Mesenchymal stem cell (in vitro differentiated cells and primary cell): ENCODE measurements at regions not wholly inside any gene's neighbourhood (a gene's known extent, or its start where the extent isn't known, plus 50 kb on each side); places are given as distances from the start of the nearest gene placed in this dataset.

Experiments used
- DNase-seq: peaks from one replicate; pipeline ENCODE4 v3.0.0-alpha.2; 2013
- H2AFZ ChIP-seq: one replicate; pipeline ENCODE4 v1.6.1; 2013; ENCODE audit warnings: low read depth, mild to moderate bottlenecking, control low read depth, inconsistent platforms, low read length, moderate library complexity
- H2AK5ac ChIP-seq: 2 replicates; pipeline ENCODE4 v1.6.1; 2013; ENCODE audit warnings: low read length, moderate library complexity, mild to moderate bottlenecking, inconsistent platforms; ENCODE audit not compliant: severe bottlenecking
- H2BK120ac ChIP-seq: one replicate; pipeline ENCODE4 v1.6.1; 2013; ENCODE audit warnings: low read depth, mild to moderate bottlenecking, inconsistent platforms, low read length, moderate library complexity
- H2BK12ac ChIP-seq, 2 experiments: one replicate each; pipeline ENCODE4 v1.6.1; 2013; ENCODE audit warnings: inconsistent platforms in 2 of 2, low read length in 2 of 2, mild to moderate bottlenecking in 2 of 2, moderate library complexity in 2 of 2, control low read depth in 1 of 2
- H2BK15ac ChIP-seq: one replicate; pipeline ENCODE4 v1.6.1; 2013; ENCODE audit warnings: mild to moderate bottlenecking, low read depth, inconsistent platforms; ENCODE audit not compliant: poor library complexity, severe bottlenecking
- H2BK5ac ChIP-seq: 2 replicates; pipeline ENCODE4 v1.6.1; 2013; ENCODE audit warnings: low read depth, mild to moderate bottlenecking, low read length, control low read depth, inconsistent platforms; ENCODE audit not compliant: poor library complexity, severe bottlenecking
- H3K14ac ChIP-seq, 2 experiments: one replicate each; pipeline ENCODE4 v1.6.1; 2013; ENCODE audit warnings: inconsistent platforms in 2 of 2, low read length in 2 of 2, control low read depth in 1 of 2, mild to moderate bottlenecking in 1 of 2, moderate library complexity in 1 of 2
- H3K18ac ChIP-seq, 2 experiments: one replicate each; pipeline ENCODE4 v1.6.1; 2013; ENCODE audit warnings: inconsistent platforms in 2 of 2, low read length in 2 of 2, control low read depth in 1 of 2, low read depth in 1 of 2, mild to moderate bottlenecking in 1 of 2
- H3K23ac ChIP-seq, 2 experiments: one replicate each; pipeline ENCODE4 v1.6.1; 2013; ENCODE audit warnings: inconsistent platforms in 2 of 2, low read length in 2 of 2, mild to moderate bottlenecking in 2 of 2, moderate library complexity in 2 of 2, control low read depth in 1 of 2
- H3K27ac ChIP-seq: 2 replicates; pipeline ENCODE4 v1.5.1; 2013; ENCODE audit warnings: mild to moderate bottlenecking, moderate library complexity, low read length, control low read depth, inconsistent platforms; ENCODE audit not compliant: poor library complexity, severe bottlenecking
- H3K27me3 ChIP-seq, 2 experiments: 2 replicates each; pipeline versions ENCODE4 v1.6.1 to v1.7.0; 2013; ENCODE audit warnings: low read length in 2 of 2, mild to moderate bottlenecking in 2 of 2, moderate library complexity in 2 of 2, control low read depth in 1 of 2, inconsistent platforms in 1 of 2; ENCODE audit not compliant: control insufficient read depth in 1 of 2, insufficient read depth in 1 of 2
- H3K36me3 ChIP-seq, 2 experiments: 2 replicates each; pipeline versions ENCODE4 v1.6.1 to v1.7.0; 2013; ENCODE audit warnings: low read length in 2 of 2, control low read depth in 1 of 2, inconsistent platforms in 1 of 2, low read depth in 1 of 2, mild to moderate bottlenecking in 1 of 2; ENCODE audit not compliant: insufficient read depth in 2 of 2, control insufficient read depth in 1 of 2
- H3K4ac ChIP-seq, 2 experiments: one replicate each; pipeline ENCODE4 v1.6.1; 2013; ENCODE audit warnings: inconsistent platforms in 2 of 2, low read length in 2 of 2, mild to moderate bottlenecking in 2 of 2, moderate library complexity in 2 of 2, control low read depth in 1 of 2, low read depth in 1 of 2
- H3K4me1 ChIP-seq: 2 replicates; pipeline ENCODE4 v1.6.1; 2013; ENCODE audit warnings: low read depth, low read length, control low read depth; ENCODE audit not compliant: control insufficient read depth, insufficient read depth
- H3K4me2 ChIP-seq: 2 replicates; pipeline ENCODE4 v1.6.1; 2013; ENCODE audit warnings: low read length, mild to moderate bottlenecking, inconsistent platforms; ENCODE audit not compliant: poor library complexity, severe bottlenecking
- H3K4me3 ChIP-seq, 2 experiments: 2 replicates each; pipeline versions ENCODE4 v1.5.1 to v1.7.0; 2013; ENCODE audit warnings: low read length in 2 of 2, mild to moderate bottlenecking in 2 of 2, control low read depth in 1 of 2, low read depth in 1 of 2; ENCODE audit not compliant: insufficient read depth in 1 of 2
- H3K79me1 ChIP-seq: replicated peaks from 2 replicates; pipeline ENCODE4 v1.6.1; 2013; ENCODE audit warnings: mild to moderate bottlenecking, control low read depth, low read length, inconsistent platforms; ENCODE audit not compliant: poor library complexity, severe bottlenecking
- H3K9ac ChIP-seq: 2 replicates; pipeline ENCODE4 v1.7.0; 2013; ENCODE audit warnings: mild to moderate bottlenecking, low read length, moderate library complexity
- H3K9me3 ChIP-seq: 2 replicates; pipeline ENCODE4 v1.7.0; 2013; ENCODE audit warnings: mild to moderate bottlenecking, low read length; ENCODE audit not compliant: control insufficient read depth
- H4K8ac ChIP-seq: one replicate; pipeline ENCODE4 v1.6.1; 2013; ENCODE audit warnings: inconsistent platforms, mild to moderate bottlenecking, low read length, moderate library complexity
- H4K91ac ChIP-seq: one replicate; pipeline ENCODE4 v1.6.1; 2013; ENCODE audit warnings: mild to moderate bottlenecking, low read length, inconsistent platforms
- WGBS: methylation state at CpG from one replicate; pipeline ENCODE4 v1.1.7; 2013; ENCODE audit warnings: mixed read lengths; 5-methylcytosine and 5-hydroxymethylcytosine counted together

DNA sequence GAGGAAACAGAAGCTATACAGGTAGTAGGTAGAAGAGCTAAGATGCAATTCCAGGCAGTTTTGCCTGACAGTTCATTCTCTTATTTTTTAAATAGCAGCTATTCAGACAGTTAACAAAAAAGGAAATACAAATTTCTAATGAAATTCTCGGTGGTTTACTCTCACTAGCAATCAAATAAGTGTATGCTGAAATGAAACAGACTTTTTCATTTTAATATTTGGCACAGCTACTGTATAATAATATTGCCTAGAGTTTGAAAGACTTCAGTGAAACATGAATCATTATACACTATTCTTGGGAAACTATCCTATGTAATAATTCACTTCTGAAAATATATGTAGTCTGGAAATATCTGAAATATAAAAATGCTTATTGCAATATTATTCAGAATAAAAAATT lies 463.2 kb upstream of the AGTR1 start:
- no peak overlapping the region for H2BK5ac ChIP-seq
- H3K14ac ChIP-seq = no peak overlapping the region
- no peak overlapping the region for H3K18ac ChIP-seq
- no peaks in the 10 kb centered on the region for H3K79me1 ChIP-seq
- H3K4me3 ChIP-seq = no peak overlapping the region
- H3K4me1 ChIP-seq = no peaks in the 10 kb centered on the region
- no peak overlapping the region for H3K9ac ChIP-seq
- H2AK5ac ChIP-seq = no peak overlapping the region
- no peaks in the 10 kb centered on the region for H3K36me3 ChIP-seq
- no peak overlapping the region for H3K4me2 ChIP-seq
- no peak overlapping the region for H2BK15ac ChIP-seq
- H2AFZ ChIP-seq = no peak overlapping the region
- WGBS = no CpG with 5 or more reads among the region's 1 CpG
- no peak overlapping the region for H4K8ac ChIP-seq
- no peak for DNase-seq
- no peaks in the 10 kb centered on the region for H3K27me3 ChIP-seq
- H3K4ac ChIP-seq = no peak overlapping the region
- no peak overlapping the region for H3K27ac ChIP-seq
- no peak overlapping the region for H2BK120ac ChIP-seq
- no peak overlapping the region for H3K23ac ChIP-seq
- no peaks in the 10 kb centered on the region for H3K9me3 ChIP-seq
- H2BK12ac ChIP-seq = no peak overlapping the region
- H4K91ac ChIP-seq = no peak overlapping the region

DNA sequence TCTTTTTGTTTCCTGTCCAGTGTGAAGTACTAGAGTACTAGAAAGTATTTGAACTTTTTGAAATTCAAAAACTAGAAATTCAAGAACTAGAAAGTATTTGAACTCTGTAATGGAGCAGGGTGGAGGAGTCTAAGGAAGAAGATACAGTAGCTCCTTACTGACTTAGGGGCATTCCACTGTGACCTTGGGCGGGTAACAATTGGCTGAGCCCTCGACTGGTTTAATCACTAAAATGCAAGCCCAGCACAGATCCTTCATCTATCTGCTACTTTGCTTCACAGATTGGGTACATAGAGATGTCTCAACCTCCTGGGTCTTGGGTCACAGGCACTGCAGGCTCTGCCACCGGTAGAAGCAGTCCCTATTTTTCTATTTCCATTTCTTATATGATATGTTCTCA lies 462.1 kb upstream of the AGTR1 start:
- H3K4me3 ChIP-seq = no peak overlapping the region
- 100% methylated on average over 2 of the region's 3 CpGs for WGBS
- no peak overlapping the region for H2BK120ac ChIP-seq
- H2BK5ac ChIP-seq = no peak overlapping the region
- no peaks in the 10 kb centered on the region for H3K9me3 ChIP-seq
- no peak overlapping the region for H2BK12ac ChIP-seq
- H3K18ac ChIP-seq = no peak overlapping the region
- DNase-seq = no peak
- no peak overlapping the region for H2AFZ ChIP-seq
- no peak overlapping the region for H2BK15ac ChIP-seq
- H3K27ac ChIP-seq = no peak overlapping the region
- no peak overlapping the region for H3K23ac ChIP-seq
- no peak overlapping the region for H3K9ac ChIP-seq
- no peaks in the 10 kb centered on the region for H3K79me1 ChIP-seq
- no peaks in the 10 kb centered on the region for H3K4me1 ChIP-seq
- no peak overlapping the region for H4K91ac ChIP-seq
- H3K4ac ChIP-seq = no peak overlapping the region
- no peak overlapping the region for H2AK5ac ChIP-seq
- no peaks in the 10 kb centered on the region for H3K27me3 ChIP-seq
- no peak overlapping the region for H4K8ac ChIP-seq
- H3K4me2 ChIP-seq = no peak overlapping the region
- no peak overlapping the region for H3K14ac ChIP-seq
- H3K36me3 ChIP-seq = no peaks in the 10 kb centered on the region

DNA sequence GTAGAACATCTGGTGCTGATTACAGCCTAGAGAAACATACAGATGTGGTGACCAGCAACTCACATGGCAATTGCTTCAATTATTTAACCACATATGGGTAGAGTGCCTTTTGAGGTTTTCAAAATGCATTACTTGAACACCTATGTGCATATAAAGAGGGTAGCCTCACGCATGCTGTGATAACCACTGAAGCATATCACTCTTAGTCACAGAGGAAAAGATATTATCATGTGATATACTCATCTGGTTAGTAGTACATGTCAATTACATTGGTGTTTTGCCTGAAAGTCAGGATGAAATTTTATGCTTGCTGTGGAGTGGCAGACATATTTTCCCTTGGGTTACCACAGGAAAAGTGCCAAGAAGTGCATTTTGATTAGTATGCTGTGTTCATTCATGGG lies 459.3 kb upstream of the AGTR1 start:
- no peak overlapping the region for H3K14ac ChIP-seq
- no peak overlapping the region for H4K8ac ChIP-seq
- H3K9ac ChIP-seq = no peak overlapping the region
- H3K27ac ChIP-seq = no peak overlapping the region
- no peaks in the 10 kb centered on the region for H3K36me3 ChIP-seq
- no peak overlapping the region for H2BK12ac ChIP-seq
- no peaks in the 10 kb centered on the region for H3K27me3 ChIP-seq
- no peak overlapping the region for H2BK120ac ChIP-seq
- no peaks in the 10 kb centered on the region for H3K79me1 ChIP-seq
- H2AFZ ChIP-seq = no peak overlapping the region
- no peak overlapping the region for H3K4me3 ChIP-seq
- no peak overlapping the region for H2AK5ac ChIP-seq
- H2BK15ac ChIP-seq = no peak overlapping the region
- DNase-seq = no peak
- no peak overlapping the region for H4K91ac ChIP-seq
- no peak overlapping the region for H2BK5ac ChIP-seq
- H3K18ac ChIP-seq = no peak overlapping the region
- no peak overlapping the region for H3K4ac ChIP-seq
- H3K9me3 ChIP-seq = no peaks in the 10 kb centered on the region
- WGBS = 88% methylated on average over 1 of the region's 1 CpG
- H3K23ac ChIP-seq = no peak overlapping the region
- no peaks in the 10 kb centered on the region for H3K4me1 ChIP-seq
- no peak overlapping the region for H3K4me2 ChIP-seq

DNA sequence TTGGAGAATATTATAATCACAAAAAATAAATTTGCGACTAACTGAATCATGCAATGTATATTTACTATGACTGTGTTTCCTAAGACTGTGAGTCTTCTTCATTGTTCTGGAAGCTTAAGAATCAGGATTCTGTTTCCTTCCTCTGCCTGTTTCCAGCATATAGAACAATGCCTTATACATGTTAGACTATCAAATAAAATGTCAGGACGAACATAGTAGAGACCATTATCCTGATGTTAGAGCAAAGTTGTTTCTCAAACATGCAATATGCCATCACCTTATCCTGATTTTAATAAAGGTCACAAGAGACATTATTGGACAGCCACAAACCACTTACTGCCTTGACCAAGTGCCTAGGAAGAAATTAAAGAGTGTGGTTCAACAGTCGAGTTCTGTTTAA lies 457.4 kb upstream of the AGTR1 start:
- Histone ChIP-seq H3K4me1 (no peaks in the 10 kb centered on the region), H2BK15ac (no peak overlapping the region), H2AFZ (no peak overlapping the region), H3K4me2 (no peak overlapping the region), H3K4ac (no peak overlapping the region), H3K14ac (no peak overlapping the region), H3K4me3 (no peak overlapping the region), H2BK12ac (no peak overlapping the region), H3K79me1 (no peaks in the 10 kb centered on the region), H3K27ac (no peak overlapping the region), H3K36me3 (no peaks in the 10 kb centered on the region), H4K91ac (no peak overlapping the region), H3K9ac (no peak overlapping the region), H3K9me3 (no peaks in the 10 kb centered on the region), H4K8ac (no peak overlapping the region), H2BK5ac (no peak overlapping the region), H3K23ac (no peak overlapping the region), H3K27me3 (no peaks in the 10 kb centered on the region), H2AK5ac (no peak overlapping the region), H2BK120ac (no peak overlapping the region), H3K18ac (no peak overlapping the region)
- WGBS = 100% methylated on average over 1 of the region's 3 CpGs
- DNase-seq = no peak
